ENCODE measurements at regions not wholly inside any gene's neighbourhood (a gene's known extent, or its start where the extent isn't known, plus 50 kb on each side); places are given as distances from the start of the nearest gene placed in this dataset.

- FAIRE-seq: no peak
Observed at GRCh38 chr4:111761531-111761930, 383.7 kb upstream of the FAM241A start.

DNA sequence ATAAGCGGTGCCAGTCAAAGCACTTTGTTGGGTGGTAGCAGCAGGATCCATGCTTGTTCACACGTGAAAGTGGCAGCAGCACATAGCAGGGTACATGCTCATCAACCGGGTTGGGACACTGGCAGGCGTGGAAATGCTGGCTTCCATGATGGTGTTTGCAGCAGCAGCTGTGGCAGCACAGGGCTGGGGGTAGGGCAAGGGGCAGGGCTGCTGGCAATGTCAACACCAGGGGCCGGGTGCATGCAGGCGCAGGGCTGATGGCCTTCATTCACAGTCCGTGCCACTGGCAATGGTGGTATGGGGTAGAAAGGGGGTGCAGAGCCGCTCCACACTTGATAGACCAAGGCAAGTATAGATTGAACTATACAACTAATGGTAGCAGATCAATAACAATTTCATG, 374.7 kb upstream of the FAM241A start:
- no peak for FAIRE-seq

DNA sequence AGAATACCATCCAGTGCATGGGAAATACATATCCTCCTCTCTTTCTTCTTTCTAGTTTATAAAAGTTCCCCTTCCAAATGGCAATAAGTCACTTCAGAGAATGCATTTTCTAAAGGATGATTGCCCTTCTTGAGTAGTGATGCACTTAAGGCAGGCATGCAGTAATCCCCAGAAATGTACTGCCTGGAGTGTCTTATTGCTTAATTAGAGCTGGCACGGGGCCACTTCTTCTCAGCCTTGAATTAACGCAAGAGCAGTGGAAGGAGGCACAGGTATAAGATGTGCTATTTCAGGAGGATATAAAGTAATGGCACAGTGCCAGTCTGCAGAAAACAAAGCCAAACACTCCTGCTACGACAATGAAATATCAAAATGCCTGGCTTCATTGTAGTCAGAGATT, 371.4 kb upstream of the FAM241A start:
- FAIRE-seq: no peak

DNA sequence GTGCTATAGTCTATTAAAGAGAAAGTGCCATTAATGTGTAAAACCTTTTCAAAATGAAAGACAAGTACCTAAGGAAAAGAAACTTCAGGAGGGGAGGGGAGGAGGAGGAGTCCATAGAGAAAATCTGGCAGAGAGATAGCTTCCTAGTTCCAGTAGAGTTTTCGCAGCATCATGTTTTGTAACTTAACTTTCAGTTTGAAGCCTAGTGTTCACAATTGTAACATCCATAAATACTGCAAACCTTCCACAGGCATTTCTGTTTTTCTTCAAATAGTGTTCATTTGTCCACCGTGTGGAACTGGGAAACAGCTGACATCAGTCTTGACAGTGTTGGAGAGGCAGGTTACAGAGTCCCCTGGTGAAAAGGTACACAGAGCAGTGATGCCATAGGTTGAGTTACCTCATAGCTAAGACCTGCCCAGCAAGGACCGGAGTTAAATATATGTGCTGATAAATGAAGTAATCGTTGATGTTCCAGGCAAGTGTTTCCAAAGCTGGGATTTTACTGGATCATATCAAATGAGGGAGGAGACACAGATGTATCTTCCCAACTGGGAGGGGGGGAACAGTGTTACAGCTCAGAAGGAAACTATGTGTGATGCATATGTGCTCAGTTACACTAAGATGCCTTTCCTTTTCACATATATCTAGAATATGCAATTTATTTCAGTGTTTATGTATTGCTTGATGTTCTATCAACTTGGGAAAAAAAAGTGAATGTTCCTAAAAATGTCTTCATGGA, 369.5 kb upstream of the FAM241A start:
- no peak for FAIRE-seq

DNA sequence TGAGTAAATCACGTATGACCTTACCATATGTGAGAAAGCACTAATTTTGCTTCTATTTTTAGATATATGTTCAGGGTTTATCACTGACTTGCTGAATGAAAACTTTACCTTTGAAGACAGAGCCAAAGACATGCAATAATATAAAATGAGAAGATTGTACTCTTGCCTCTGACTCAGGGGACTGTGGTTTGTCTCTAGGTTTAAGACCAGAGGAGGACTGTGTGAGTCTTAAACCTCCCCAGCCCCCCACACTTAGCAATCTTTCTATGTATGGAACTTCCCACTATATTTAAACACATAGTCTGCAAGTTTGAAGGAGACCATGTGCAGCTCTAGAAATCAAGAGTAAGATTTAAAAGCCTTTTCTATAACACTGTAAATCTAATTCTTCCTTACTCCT, 368.7 kb upstream of the FAM241A start:
- FAIRE-seq: no peak

DNA sequence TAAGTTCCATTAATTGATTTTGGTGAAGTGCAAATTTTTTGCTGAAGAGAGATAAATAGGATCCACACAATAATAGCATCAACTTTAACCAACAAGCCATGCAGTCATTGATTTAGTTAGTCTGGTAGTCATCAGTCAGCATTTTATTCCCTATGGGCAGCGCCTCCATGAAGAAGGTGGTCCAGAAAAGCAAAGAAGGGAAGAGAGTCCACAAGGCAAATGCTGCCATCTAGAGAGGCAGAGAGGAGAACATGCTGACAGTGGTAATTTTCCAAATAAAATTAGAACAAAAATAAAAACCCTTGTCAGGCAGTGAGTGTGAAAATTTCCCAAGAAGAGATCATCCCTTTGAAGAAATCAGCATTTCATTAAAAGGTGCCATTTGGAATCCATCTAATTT, 366.7 kb upstream of the FAM241A start:
- no peak for FAIRE-seq

- no peak for FAIRE-seq
Observed at GRCh38 chr4:111780965-111781364, 364.3 kb upstream of the FAM241A start.

GRCh38 chr4:111781611-111782010, 363.6 kb upstream of the FAM241A start:
- no peak for FAIRE-seq

- no peak for FAIRE-seq
Observed at GRCh38 chr4:111788099-111788498, 357.2 kb upstream of the FAM241A start.

- FAIRE-seq: no peak
Observed at GRCh38 chr4:111789901-111790640, 355.2 kb upstream of the FAM241A start.

DNA sequence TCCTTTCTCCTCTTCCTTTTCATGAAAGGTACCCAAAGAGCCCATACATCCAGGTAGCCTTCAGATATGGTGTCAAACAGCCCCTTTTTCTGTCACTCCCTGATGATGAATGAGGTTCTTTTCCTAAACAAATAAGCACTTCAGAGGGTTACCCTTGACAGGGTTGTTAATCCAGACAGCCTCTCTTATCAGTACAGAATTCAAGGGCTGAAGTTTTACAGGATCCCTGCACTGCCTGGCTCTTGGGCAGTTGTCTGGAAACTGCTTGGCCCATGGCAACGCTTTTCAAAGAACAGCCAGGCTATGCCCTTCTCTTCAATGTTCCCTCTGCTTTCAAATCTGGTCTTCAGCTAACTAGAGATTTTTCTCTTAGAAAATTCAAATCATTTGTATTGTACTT, 352.6 kb upstream of the FAM241A start:
- no peak for FAIRE-seq

DNA sequence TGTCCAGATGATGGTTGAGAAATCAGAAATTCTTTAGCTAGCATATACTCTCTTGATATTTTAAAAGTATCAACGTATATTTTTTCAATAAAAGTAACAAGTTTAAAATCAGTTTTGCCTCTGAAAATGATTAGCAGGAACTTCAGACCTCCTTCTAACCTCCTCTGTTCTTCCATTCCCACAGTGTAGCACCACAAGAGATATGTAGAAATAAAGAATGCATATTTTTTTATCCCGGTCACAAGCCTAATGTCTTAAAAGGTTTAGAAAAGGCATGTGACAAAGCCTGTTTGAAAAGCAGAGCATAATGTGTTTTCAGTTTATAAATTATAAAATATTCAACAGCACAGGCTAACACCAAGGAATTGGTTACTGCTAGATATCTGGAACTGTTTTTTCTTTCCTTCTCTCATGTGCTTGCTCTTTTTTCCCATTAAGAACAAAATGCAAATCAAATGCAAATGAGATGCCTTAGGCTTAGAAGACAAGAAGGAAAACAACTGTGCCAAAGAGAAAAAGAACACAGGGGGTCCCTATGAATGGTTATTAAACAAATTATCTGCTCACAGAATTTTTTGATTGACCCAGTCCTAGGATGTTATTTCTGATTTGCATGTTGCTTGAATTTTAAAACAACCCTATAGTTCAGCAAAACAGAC, 351.7 kb upstream of the FAM241A start:
- FAIRE-seq: no peak

GRCh38 chr4:111797455-111798163, 347.6 kb upstream of the FAM241A start:
- FAIRE-seq: no peak

DNA sequence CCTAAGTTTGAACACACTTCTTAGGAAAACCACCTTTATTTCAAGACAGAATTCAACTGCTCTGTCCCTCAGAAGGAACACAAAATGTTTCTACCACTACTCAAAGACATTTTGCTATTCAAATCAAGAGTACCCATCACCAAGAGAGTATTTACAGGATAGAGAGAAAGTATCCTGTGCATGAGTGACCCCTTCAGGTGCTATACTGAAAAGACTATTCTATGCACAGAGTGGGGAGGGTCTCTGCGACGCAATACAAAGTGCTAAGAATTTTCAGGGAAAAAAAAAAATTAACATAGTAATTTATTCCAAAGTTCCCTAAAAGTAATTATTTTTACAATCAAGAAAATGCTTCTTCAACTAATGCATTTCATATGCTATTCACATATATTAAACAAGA, 346.4 kb upstream of the FAM241A start:
- FAIRE-seq: no peak

DNA sequence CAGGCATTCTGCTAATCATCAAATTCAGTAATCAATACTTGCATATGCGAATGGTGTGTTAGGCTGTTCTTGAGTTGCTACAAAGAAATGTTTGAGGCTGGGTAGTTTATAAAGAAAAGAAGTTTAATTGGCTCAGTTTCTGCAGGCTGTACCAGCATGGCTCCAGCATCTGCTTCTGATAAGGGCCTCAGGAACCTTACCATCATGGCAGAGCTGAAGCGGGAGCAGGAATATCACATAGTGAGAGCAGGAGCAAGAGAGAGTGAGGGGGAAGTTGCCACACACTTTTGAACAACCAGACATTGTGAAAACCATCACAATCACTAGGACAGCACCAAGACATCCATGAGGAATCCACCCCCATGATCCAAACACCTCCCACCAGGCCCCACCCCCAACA, 344.7 kb upstream of the FAM241A start:
- no peak for FAIRE-seq

DNA sequence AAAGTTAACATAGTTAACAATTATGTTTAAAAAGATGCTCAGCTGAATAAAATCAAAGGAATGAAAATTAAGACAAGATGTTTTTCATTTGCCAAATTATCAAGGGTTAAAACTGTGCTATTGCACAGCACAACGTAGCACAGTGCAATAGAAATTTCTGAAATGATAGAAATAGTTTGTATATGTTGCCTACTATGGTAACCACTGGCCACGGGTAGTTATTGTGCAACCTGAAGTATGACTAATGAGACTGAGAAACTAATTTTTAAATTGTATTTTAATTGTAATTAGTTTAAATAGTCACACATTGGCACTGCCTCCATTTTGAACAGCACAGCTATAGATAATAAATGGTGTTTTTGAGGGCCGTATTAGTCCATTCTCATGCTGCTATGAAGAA, 343.1 kb upstream of the FAM241A start:
- FAIRE-seq: no peak

- FAIRE-seq: no peak
Observed at GRCh38 chr4:111806331-111806730, 338.9 kb upstream of the FAM241A start.

DNA sequence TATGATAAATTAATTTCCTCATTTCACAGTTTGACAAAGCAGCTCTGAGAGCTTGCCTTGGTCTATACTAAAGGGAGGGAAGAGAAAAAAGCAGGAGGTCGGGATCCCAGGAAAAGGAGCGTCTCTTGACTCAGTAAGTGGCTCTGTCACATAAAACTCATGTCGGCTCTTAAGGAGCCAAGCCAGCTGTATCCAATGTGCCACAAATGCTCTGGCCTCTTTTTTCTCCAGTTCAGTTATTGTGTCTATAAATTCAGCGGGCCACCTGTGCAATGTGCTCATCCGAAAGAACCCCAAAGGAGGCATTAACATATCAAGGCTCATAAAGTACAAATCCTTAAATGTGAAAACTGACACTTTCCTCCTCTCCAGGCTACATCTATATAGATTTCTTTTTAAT, 337.7 kb upstream of the FAM241A start:
- FAIRE-seq: no peak

DNA sequence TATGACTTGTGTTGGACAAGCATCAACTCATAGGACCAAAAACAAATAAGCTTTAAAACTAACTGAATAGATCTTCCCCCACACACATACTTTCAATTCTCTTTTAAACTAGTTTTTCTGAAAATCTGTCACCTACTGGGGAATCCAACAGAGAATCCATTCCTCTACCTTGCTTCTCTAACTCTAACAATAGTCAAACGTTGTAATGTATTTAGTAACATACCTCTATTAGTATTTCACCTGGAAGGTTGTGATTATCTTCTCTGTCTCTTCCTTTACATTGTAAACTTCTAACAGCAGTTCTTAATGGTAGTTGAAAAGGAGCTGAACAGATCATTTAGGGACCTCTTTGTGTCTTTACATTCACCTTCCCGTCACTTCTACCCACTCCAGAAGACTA, 337.1 kb upstream of the FAM241A start:
- no peak for FAIRE-seq

GRCh38 chr4:111811661-111812060, 333.6 kb upstream of the FAM241A start:
- FAIRE-seq: no peak

DNA sequence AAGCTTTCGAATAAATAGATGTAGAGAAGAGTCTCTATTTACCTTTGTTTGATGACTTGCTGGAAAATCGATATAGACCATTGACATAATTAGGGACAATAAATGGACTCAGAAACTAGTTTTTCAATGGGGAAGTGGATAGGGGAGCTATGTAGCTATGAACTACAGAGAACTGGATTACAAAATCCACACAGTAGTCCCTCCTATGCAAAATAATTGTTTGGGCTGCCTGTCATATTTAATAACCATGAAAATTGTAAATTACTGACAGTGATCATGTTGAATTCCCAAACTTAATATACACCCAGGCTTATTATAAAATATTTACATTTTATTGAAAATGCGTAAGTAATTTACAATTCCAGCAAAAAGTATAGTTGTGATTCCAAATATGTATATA, 333.1 kb upstream of the FAM241A start:
- FAIRE-seq: no peak

DNA sequence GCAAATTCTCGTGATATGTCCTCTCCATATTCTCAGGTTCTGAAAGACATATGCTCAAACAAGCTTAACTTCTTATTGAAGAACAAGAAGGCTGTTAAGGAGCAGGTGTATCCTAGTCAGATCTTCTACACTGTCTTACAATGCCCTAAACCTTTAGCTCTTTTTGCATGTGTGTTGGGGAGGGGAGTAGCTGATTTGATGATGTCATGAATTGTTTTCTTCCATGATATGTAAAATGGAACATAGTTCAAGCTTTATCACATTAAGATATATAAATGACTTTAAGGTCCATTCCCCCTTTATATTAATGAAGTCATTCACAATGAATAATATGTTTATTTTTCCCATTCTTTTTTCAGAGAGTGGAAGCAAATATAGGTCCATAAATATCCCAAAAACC, 332.5 kb upstream of the FAM241A start:
- no peak for FAIRE-seq

- no peak for FAIRE-seq
Observed at GRCh38 chr4:111813555-111814140, 331.6 kb upstream of the FAM241A start.
